Kidney (tissue), 13 donors: ENCODE measurements at regions not wholly inside any gene's neighbourhood (a gene's known extent, or its start where the extent isn't known, plus 50 kb on each side); places are given as distances from the start of the nearest gene placed in this dataset.
A peak's percentile ranks its signal among the peaks of the same experiment; 100 is the strongest.

ENCODE experiments used
- DNase-seq, 5 donors: peaks; one replicate each; pipeline ENCODE4 v3.0.0-alpha.2; 2013 to 2020
- FAIRE-seq: peaks from 2 replicates; lab custom pipeline; 2012; peaks lifted over from hg19 to GRCh38; lab: Jason Lieb, UNC
- H3K27ac ChIP-seq, 2 donors: one replicate each; pipeline ENCODE4 v1.7.0; 2013; ENCODE audit warnings: low read depth in 2 of 2, low read length in 2 of 2, inconsistent platforms in 1 of 2
- H3K27me3 ChIP-seq: one replicate; pipeline ENCODE4 v1.7.1; 2013; ENCODE audit warnings: low read length, inconsistent platforms; ENCODE audit not compliant: control insufficient read depth, insufficient read depth
- H3K36me3 ChIP-seq, 3 donors: one replicate each; pipeline versions ENCODE4 v1.7.0 to v1.7.1; 2013; ENCODE audit warnings: low read length in 3 of 3, control low read depth in 1 of 3, inconsistent platforms in 1 of 3; ENCODE audit not compliant: insufficient read depth in 3 of 3, control insufficient read depth in 2 of 3
- H3K4me1 ChIP-seq, 3 donors: one replicate each; pipeline versions ENCODE4 v1.7.0 to v1.7.1; 2013; ENCODE audit warnings: low read length in 3 of 3, inconsistent platforms in 1 of 3, low read depth in 1 of 3; ENCODE audit not compliant: control insufficient read depth in 2 of 3, insufficient read depth in 2 of 3
- H3K4me3 ChIP-seq, 3 donors: one replicate each; pipeline versions ENCODE4 v1.7.0 to v1.8.1; 2013; ENCODE audit warnings: low read length in 3 of 3, control low read depth in 1 of 3, inconsistent platforms in 1 of 3
- H3K9ac ChIP-seq, 3 donors: one replicate each; pipeline versions ENCODE4 v1.7.0 to v1.7.1; 2013; ENCODE audit warnings: low read length in 3 of 3, control low read depth in 1 of 3, inconsistent platforms in 1 of 3
- H3K9me3 ChIP-seq, 3 donors: one replicate each; pipeline versions ENCODE4 v1.7.0 to v1.7.1; 2013; ENCODE audit warnings: low read length in 3 of 3, control low read depth in 1 of 3, inconsistent platforms in 1 of 3; ENCODE audit not compliant: control insufficient read depth in 2 of 3, insufficient read depth in 1 of 3
- intact Hi-C: fragments of 100-400 bp; cut with DNase I; formaldehyde crosslinking; loops from one replicate; pipeline ENCODE4 v1.11.1; 2022
- TF ChIP-seq, protein P1 (sequence below): IDR thresholded peaks from 3 replicates; pipeline ENCODE4 v1.5.1; 2012; ENCODE audit warnings: mild to moderate bottlenecking, moderate library complexity, borderline replicate concordance; ENCODE audit not compliant: insufficient read depth; ENCODE audit errors: extremely low read depth
- donor health status: control.
- donor health status: control.
- donor health status: control.
- donor health status: control.
- donor health status: control.
- donor health status: DM: yes; HTN: yes; CAD: no.
- donor health status: Normal renal cell carcinoma (clear cell type).

DNA sequence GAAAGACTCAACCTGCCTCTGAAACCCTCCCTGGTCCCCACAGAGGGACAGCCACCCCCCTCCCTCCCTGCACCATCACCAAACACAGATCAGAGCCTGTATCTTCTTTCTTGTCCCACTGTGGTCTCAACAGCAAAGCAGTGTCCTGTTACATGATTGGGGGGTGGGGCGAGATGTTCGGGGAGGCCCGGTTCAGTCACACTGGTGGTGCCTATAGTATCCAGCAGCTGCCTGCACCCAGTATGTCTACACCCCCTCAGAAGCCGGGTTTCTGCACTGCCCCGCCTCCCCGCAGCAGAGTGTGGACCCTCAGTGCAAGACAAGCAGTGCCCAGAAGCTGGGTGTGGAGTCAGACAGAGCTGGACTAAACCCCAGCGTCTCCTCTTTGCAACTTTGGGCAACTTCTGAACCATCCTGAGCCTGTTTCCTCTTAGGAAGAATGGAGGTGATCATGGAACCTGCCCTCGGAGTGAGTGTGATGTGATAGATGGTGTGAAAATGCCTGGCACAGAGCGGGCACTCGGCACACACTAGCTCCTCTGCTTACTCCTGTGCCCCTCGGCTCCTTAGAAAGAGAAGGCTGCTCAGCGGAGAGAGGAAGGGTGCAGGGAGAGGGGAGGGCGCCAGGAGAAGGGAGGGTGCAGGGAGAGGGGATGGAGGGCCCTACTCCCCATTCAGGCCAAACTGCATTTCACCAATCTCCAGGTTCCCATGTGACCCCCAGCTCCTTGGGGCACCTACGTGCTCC lies 84.0 kb upstream of the TNRC6C start:
- H3K9me3 ChIP-seq: no peaks in the 10 kb centered on the region
- TF ChIP-seq, protein P1, sequence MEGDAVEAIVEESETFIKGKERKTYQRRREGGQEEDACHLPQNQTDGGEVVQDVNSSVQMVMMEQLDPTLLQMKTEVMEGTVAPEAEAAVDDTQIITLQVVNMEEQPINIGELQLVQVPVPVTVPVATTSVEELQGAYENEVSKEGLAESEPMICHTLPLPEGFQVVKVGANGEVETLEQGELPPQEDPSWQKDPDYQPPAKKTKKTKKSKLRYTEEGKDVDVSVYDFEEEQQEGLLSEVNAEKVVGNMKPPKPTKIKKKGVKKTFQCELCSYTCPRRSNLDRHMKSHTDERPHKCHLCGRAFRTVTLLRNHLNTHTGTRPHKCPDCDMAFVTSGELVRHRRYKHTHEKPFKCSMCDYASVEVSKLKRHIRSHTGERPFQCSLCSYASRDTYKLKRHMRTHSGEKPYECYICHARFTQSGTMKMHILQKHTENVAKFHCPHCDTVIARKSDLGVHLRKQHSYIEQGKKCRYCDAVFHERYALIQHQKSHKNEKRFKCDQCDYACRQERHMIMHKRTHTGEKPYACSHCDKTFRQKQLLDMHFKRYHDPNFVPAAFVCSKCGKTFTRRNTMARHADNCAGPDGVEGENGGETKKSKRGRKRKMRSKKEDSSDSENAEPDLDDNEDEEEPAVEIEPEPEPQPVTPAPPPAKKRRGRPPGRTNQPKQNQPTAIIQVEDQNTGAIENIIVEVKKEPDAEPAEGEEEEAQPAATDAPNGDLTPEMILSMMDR: no peak
- intact Hi-C loops: no loop called here
- H3K4me3 ChIP-seq: no peak overlapping the region
- H3K27ac ChIP-seq: no peak overlapping the region
- no peaks in the 10 kb centered on the region for H3K36me3 ChIP-seq
- no peaks in the 10 kb centered on the region for H3K4me1 ChIP-seq
- peak in 1 of 5 donors; percentile 30 for DNase-seq
- H3K27me3 ChIP-seq: no peaks in the 10 kb centered on the region
- H3K9ac ChIP-seq: no peak overlapping the region
- FAIRE-seq: no peak

DNA sequence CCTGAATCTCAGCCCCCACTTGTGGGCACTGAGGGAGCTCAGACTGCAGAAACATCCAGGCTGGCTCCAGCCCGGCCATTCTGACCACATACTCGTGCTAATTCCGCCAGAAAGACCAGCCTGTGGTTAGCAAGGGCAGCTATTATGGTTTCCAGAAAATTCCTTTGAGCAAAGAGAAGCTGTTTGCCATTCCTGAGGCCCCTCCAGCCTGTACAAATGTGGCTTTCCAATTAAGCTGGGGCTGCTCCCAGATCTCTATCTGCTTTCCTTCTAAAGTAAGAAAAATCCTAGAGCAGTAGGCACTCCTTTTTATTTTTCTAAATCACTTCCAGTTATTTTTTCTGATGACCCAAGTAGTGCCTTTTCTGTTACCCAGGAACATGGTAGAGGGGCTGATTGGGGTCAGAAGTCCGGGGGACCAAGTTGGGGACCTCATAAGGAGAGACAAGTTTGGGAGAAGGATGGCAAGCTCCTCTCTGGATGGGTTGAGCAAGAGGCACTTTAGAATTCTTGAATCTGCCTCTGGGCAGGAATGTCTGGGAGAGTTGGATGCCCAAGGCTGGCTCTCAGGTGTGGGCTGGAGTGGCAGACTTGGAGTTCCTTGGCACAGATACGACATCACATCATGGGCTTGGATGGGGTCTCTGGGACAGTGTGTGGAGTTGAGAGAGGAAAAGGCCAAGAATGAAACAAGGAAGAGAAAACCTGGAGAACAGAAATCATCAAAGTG lies 83.3 kb upstream of the TNRC6C start:
- Histone ChIP-seq H3K36me3 (no peaks in the 10 kb centered on the region), H3K27me3 (no peaks in the 10 kb centered on the region), H3K9me3 (no peaks in the 10 kb centered on the region), H3K4me1 (no peaks in the 10 kb centered on the region), H3K4me3 (no peak overlapping the region), H3K27ac (no peak overlapping the region), H3K9ac (no peak overlapping the region)
- TF ChIP-seq, protein P1: no peak
- FAIRE-seq (no peak), DNase-seq (no peak)
- intact Hi-C loops: no loop called here

GRCh38 chr17:77875881-77876509 lies 82.5 kb upstream of the TNRC6C start:
- Histone ChIP-seq H3K9me3 (no peaks in the 10 kb centered on the region), H3K36me3 (no peaks in the 10 kb centered on the region), H3K4me3 (no peak overlapping the region), H3K27ac (no peak overlapping the region), H3K27me3 (no peaks in the 10 kb centered on the region), H3K9ac (no peak overlapping the region), H3K4me1 (peaks cover 0 to 4% (median 0%) of the 10 kb centered on the region in 3 donors)
- TF ChIP-seq, protein P1: no peak
- intact Hi-C loops: no loop called here
- FAIRE-seq (no peak), DNase-seq (no peak)
